ENCODE measurements at regions not wholly inside any gene's neighbourhood (a gene's known extent, or its start where the extent isn't known, plus 50 kb on each side); places are given as distances from the start of the nearest gene placed in this dataset.
"Not testable (repeated sequence)": the region's sequence is repeated elsewhere in the genome, so short reads cannot be mapped to it uniquely, and the experiment has no call there.

DNA sequence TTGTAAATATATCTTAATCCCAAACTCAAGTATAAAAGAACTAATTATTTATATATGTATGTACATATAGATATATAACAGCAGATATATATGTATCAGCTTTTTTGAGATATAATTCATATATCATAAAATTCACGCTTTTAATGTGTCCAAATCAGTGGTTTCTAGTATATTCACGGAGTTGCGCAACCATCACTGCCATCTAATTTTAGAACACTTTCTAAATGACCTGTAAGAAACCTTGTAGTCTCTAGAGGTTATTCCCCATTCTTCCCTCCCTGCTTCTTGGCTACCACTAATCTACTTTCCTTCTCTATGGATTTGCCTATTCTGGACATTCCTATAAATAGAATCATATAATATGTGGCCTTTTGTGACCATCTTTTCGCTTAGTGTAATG lies 163.5 kb upstream of the TCF4 start:
- no peak for DNase-seq (ENCODE audit: low read depth)

DNA sequence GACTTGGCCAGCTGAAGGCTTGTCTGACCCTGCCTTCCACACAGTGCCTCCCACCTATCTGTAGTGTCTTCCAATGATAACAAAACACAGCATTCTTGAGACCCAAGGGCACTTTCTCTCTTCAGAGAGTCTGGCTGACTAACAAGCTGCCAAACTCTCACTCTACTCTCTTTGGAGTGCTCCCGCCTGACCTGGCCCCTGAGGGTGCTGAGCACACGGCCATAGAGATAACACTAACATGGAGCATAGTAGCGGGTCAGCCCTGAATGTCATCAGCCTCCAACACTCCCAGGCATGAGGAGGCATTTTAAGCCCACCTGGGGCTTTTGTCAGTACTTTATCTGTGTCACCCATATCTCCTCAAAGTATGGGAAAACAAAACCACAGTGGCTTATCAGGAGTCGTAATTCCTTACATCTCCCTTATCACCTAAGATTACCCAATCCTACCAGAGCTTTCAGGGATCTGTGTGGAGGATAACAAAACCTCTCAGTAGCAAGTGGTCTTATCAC lies 160.3 kb upstream of the TCF4 start:
- DNase-seq (ENCODE audit: low read depth) = no peak

DNA sequence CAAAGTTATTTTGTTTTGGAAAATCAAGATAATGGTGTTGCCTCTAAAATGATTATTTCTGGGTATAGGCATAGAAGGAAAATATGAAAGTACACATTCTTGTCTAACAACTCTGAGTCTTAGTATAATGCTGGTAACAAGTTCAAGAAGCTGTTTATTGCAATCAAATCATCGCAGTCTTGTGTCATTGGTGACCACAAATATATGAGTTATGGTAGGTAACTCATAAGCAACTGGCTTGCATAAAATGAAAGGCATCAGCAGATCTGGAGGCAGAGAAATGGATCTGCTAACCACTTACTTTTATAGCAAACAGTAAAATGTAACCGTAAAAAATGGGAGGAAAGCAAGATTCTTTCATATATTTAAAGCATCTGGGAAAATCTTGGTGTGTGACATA lies 156.2 kb upstream of the TCF4 start:
- DNase-seq (ENCODE audit: low read depth) = no peak

DNA sequence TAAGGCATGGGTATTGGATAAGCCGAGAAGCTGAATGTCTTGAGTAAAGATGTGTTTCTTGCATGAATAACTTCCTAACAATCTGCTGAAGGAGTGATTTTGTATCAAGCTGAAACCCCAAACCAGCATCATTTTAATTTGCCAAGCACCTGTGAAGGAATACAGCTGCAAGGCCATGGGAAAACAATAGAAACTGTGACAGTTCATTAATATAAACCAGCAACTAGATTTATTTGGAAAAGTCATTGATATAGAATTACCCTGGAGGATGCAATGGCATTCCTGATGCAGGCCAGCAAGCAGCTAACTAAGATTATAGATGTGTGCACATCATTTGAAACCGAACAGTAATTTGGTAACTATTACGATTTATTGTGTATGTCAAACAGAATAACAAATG lies 155.7 kb upstream of the TCF4 start:
- no peak for DNase-seq (ENCODE audit: low read depth)

DNA sequence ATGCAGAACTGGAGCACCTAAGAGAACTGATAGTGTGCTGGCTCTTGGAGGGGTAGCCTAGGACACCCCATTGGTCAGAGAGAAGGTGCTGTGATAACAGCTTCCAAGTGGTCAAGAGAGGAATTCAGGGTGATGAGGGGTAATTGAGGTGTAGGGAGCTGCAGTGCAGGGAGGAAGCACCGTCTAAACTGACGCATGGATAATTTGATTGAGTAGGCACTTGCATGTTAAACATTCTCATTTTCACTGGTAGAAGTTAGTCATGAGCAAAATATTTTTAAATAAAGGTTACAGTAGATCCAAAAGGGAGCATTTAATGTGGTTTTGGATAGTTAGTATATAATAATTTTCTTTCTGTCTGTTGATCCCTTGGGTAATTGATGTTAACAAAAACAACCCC lies 155.1 kb upstream of the TCF4 start:
- DNase-seq (ENCODE audit: low read depth) = no peak

DNA sequence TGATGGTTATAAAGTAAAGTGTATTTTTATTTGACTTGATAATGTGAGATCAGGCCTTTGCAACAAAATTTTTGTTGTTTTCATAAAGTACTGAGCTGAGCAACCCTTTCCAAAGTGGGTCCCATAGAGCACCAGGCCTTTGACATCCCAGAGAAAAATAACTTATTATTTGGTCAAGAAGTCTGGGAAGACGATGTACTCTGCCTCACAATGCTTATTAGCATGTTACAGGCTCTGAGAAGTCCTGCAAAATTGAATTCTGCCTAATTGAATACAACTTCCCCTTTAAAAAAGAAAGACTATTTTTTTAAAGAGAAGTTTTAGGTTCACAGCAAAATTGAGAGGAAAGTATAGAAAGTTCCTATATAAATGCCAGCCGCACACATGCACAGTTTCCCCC lies 151.5 kb upstream of the TCF4 start:
- DNase-seq (ENCODE audit: low read depth) = no peak

DNA sequence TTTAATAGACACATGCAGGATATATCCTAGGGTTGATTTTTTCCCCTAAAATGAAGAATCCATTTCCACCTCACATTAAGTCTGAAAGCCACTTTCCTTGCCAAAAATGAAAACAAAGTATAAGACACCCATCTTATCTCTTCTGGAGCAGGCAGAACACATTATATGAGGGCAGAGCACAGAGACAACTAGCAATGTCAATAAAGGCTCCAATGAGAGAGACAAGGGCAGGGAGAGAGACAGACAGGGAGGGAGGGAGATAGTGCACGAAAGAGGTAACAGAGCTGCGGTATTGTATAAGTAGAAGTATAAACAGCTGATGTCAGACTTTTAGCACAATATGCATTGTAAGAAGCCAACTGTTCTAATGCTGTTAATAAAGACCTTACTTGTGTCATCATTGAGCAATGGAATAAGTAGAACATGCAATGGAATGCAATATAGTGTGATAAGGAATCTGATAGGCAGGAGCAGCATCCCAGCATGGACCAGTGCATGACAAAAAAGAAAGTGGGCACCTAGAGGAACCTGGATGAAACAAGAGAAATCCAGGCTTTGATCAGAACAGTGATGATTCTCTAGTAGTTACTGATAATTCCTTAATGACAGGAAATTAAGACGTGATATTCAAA lies 150.6 kb upstream of the TCF4 start:
- no peak for DNase-seq (ENCODE audit: low read depth)

DNA sequence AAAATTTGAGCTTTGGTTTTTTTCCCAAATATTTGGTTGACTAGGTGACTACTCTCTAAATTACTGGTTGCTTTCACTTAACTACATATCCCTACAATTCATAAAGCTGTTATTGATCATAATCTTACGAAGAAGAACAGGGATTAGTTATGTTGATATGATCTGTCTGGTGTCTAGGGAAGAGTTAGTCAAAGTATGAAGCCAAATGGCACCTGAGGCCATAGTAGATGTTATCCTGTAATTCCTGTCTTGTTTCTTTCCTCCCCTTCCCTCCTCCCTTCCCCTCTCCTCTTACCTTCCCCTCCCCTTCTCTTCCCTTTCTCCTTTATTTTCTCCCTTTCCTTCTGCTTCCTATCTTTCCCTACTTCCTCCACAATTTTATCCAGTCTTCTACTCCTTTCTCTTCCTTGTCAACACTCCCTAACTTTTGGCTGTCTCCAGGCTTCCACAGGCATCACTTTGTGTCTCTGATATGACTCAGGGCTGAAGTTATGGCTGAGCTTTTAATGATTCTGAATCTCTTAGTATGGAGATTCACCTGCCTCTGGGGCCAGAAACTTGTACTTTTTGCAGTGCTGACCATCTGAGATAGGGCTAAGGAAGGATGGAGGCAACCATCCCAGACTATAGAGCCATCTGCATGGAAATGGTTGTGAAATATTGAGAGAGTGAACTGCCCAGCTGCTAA lies 149.9 kb upstream of the TCF4 start:
- no peak for DNase-seq (ENCODE audit: low read depth)

DNA sequence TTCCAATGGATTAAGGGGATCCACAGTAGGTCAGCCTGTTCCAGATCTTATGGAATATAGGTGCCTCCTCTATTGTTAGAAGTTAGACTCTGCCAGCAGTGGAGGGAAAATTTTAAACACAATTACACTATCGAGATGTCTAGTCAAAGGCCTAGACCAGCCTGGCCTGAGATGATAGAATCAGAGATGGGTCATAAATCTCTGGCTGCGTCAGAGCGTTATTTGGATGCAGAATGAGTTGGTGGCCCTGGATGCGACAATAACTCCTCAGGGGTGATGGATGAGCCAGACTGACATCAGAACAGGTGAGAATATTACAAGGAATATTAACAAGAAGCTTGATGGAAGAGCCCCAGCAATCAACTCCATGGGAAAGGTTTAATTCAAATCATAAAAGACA lies 149.3 kb upstream of the TCF4 start:
- DNase-seq (ENCODE audit: low read depth) = no peak

DNA sequence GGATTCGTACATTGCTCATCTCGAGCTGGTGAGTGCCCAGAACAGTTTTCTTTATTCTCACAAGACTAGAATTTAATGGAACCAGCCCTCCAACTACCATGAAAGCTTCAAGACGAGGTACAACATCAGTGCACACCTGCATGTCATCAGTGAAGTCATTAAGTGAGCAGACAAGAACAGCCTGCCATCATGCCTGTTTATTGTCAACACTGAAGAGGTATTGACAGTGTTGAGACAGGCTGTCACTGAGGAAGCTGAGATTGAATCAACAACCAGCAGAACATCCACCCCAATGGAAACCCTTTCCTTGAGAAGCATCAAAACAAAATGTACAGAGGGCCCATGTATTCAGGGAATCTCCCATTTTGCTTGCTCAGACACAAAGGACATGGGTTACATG lies 148.0 kb upstream of the TCF4 start:
- DNase-seq (ENCODE audit: low read depth) = no peak

DNA sequence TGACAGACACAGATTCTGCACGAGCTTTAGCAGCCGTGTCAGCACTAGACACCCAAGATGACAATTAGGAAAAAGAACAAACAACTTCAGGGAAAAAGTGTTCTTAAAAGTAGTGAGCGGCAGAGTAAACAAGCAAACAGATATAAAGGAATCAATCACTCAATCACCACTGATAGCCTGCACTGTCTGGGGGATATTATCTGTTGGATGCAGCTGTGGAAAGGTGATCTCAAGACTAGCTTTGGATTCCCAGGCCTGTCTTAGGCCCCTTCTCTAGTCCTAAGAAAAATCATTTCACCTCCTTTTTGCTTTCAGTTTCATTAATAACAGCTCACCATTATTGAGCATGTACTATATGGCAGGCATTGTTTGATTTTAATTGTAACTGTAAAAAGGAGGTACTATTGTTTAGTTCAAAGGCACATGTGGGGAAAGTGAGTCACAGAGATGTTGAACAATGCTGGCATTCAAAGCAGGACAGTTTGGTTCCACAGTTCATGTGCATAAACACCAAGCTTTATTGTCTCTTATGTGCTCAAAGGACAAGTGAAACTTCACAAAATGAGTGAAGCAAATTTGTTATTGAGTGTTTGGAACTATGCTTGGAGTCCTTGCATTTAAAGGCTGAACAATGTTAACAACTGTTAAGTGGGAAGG lies 147.3 kb upstream of the TCF4 start:
- DNase-seq (ENCODE audit: low read depth) = no peak

DNA sequence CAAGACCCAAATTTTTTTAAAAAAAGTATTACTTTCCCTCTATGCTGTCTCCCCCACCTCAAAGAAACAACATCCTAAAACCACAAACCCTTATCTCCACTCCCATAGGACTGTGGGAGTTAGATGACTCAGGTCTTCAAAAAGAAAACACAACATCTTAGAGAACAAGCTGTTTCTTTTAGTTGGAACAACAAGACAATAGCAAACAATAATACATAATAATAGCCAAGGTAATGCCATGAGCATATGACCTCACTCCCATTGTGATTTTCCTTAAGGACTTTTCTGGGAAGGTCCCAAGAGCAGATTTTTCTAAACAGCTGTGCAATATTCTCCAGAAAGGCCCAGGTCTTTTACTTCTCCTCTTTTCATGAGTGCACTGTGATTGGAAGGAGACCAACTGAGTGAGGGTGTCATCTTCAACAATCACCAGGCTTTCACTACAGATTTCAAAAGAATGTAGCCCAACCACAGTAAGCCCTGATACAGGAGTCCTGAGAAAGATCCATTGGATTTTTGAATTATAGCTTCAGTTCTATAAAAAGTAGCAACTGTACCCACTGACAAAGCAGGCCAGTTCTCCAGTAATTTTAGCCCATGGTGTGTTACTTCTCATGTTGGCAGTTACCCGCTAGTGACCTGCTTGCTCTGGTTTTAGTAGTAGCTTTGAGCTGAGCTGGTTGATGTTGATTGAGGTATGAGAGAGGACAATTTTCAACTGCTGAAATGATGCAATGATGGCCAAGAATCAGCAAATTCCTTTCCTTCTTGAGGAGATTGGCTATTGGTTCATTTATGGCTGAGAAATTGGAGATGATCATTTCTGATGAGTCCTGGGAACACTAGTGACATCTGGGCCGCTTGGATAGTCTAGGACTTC lies 144.5 kb upstream of the TCF4 start:
- DNase-seq (ENCODE audit: low read depth) = peak; percentile 20

DNA sequence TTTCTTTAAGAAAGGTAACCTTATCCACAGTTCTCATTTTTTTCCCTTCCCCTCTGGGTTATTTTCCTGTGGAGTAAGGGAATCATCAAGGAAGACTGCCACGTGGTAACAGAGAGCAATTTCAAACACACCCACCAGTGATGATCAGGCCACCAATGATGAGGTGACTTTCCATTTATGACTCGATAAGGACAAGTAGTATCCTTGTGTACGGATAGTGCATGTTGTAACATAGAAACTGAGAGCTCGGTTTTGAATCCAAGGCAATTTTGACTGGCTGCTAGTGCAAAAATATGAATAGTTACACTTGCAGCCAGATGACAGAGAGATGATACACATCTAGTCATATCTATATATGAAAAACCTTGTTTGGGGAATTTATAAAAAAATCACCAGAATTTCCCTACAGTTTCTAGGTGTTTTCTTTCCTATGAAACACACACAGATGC lies 143.6 kb upstream of the TCF4 start:
- DNase-seq (ENCODE audit: low read depth) = peak; percentile 6

DNA sequence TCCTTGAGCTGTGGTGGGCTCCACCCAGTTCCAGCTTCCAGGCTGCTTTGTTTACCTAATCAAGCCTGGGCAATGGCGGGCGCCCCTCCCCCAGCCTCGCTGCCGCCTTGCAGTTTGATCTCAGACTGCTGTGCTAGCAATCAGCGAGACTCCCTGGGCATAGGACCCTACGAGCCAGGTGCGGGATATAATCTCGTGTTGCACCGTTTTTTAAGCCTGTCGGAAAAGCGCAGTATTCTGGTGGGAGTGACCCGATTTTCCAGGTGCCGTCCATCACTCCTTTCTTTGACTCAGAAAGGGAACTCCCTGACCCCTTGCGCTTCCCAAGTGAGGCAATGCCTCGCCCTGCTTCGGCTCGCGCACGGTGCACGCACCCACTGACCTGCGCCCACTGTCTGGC lies 133.0 kb upstream of the TCF4 start:
- not testable (repeated sequence) for DNase-seq (ENCODE audit: low read depth)

DNA sequence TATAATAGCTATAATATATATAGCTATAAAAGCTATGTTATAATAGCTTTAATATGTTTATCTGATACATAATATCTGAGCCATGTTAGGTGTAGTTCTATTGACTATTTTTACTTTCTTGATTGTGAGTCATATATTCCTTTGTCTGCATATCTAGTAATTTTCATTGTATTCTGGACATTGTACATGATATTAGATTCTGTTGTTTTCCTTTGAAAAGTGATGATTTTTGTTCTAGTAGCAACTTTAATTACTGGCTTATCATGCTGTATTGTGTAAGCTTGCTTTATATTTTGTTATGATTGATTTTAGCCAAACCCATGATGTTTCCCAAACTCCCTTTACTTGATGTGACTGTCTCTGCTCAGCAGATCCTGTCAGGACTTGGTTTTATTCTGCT lies 125.7 kb upstream of the TCF4 start:
- DNase-seq (ENCODE audit: low read depth) = no peak

DNA sequence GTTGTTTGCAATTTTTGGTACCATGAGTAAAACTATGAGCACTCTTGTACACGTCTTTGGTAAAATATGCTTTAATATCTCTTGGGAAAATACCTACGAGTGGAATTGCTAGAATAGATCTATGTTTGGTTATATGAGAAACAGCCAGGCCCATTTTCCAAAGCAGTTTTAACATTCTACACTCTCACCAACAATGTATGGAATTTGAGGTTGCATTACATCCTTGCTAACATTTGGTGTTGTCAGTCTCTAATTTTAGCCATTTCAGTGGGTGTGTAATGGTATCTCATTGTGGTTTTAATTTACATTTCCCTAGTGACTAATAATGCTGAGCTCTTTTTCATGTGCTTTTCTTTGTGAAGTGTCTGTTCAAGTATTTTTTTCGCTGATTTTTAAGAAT lies 118.9 kb upstream of the TCF4 start:
- DNase-seq (ENCODE audit: low read depth) = peak; percentile 37

DNA sequence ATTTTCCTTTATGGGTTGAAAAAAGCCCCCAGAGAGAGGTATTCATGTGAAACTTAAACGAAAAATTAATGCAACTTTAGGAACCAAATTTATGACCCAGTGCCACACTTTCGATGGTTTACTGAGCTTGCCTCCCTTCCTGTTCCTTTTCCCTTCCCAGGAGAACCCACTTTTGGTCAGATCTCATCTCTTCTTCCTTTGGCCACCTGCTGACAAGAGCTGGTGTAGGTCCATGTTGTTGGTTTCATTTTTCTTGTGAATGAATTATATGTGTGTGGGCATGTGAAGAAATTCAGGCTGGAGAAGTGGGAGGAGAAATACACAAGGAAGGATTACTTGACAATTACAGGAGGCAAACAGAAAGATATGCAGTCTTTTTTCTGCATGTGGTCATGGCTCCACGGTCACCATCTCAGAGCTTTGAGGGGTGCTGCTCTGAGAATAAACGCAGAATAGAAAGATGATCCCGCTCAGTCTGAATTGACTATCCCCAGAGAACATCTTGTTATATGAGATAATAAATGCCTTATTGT lies 111.3 kb upstream of the TCF4 start:
- no peak for DNase-seq (ENCODE audit: low read depth)

DNA sequence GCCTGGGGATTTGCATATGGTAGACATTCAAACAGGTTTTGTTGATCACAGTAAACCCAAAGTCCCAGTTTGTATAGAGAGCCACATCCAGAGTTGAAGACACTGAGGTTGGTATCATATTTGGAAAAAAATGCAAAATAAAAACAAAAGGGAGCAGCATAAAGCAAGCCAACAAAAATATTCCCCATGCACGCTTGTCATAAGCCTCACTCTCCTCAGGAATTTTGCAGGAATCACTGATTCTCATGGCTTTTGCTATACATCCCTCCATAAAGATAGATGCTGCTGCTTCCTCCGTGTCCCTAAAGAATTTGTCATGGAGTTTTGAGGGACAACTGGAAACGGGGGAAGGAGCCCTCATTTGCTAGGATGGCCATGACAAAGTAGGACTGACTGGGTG lies 108.8 kb upstream of the TCF4 start:
- no peak for DNase-seq (ENCODE audit: low read depth)

DNA sequence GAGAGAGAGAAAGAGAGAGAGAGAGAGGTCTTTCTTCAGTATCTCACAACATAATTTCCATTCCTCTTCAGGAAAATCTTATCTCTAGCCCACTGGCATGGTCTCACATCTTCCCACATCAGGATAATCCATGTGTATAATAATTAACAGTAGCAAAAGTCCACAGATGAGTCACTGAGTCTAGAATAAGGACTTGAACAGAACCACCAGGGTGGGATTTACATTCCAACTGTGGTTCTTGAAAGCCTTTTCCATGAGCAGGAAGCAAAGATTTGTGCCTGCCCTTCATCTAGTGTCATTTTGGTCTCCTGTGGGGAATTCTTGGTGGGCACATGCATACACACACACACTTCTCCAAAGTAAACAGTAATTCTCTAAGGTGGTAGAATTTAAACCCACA lies 107.1 kb upstream of the TCF4 start:
- no peak for DNase-seq (ENCODE audit: low read depth)

DNA sequence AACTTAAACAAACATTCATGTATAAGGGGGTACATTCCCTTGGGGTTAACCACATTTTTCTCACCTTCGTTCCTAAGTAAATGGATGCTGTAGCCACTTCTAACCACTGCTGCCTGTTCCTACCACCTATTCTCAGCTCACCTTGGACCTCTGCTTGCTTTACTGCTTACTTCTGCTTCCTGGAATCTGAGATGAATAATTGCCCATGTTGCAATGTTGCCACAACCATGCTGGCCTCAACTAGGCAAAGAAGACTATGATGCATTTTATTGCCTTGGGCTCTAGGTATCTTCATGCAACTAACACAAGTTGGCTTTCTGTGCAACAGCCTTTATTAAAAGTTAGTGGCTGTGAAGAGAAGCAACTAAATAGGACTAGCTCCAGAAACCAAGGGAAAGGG lies 106.3 kb upstream of the TCF4 start:
- no peak for DNase-seq (ENCODE audit: low read depth)

DNA sequence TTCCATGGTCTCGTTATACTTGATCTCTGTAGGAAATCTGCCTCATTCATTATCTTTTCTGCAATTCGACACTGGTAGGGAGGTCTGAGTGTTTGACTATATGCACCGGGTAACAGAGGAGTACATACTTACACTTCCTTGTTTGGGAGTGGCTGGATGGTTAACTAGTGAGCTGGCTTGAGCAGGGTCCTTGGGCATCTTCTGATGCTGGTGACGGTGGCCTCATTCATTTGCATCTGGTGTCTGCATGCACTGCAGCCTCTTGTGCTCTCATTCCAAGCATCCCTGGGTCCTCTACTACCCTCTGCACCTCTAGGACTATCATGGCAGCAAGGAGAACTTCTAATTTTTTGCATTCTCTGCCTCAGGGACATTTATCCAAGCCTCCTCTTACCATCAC lies 100.0 kb upstream of the TCF4 start:
- DNase-seq (ENCODE audit: low read depth) = peak; percentile 7

DNA sequence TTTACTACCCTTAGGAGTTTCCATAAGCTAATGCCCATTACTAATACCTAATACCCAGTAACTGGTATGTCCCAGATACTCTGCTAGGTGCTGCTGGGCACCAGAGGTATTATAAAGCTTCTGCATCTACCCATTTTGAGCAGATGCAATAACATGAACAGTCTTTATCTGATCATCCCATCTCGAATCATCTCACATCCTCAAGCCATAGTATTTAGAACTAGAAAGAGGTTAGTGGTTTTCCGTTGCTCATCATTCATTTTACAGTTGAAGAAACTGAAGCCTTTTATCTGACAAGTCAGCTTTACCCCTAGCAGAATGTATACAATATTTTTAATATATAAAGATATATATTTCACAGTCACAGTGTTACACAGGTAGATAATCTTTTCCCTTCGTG lies 99.1 kb upstream of the TCF4 start:
- no peak for DNase-seq (ENCODE audit: low read depth)
